NCI-H2227 (cell line): ENCODE measurements at regions not wholly inside any gene's neighbourhood (a gene's known extent, or its start where the extent isn't known, plus 50 kb on each side); places are given as distances from the start of the nearest gene placed in this dataset.
"Not testable (repeated sequence)": the region's sequence is repeated elsewhere in the genome, so short reads cannot be mapped to it uniquely, and the experiment has no call there.

Experiments
- DNase-seq: peaks from one replicate; lab custom pipeline; 2025; ENCODE audit not compliant: unreplicated experiment; lab: John Stamatoyannopoulos, UW

GRCh38 chr1:223019256-223019655, 123.8 kb downstream of the TLR5 start:
- DNase-seq, result no peak

- DNase-seq, result no peak
Measured at GRCh38 chr1:223020770-223021169, 122.3 kb downstream of the TLR5 start.

GRCh38 chr1:223022641-223023473, 120.2 kb downstream of the TLR5 start:
- peak; percentile 45 for DNase-seq

GRCh38 chr1:223023863-223024262, 119.2 kb downstream of the TLR5 start:
- no peak for DNase-seq

- DNase-seq, result not testable (repeated sequence)
Measured at GRCh38 chr1:223024486-223024885, 118.6 kb downstream of the TLR5 start.

GRCh38 chr1:223025190-223025734, 117.8 kb downstream of the TLR5 start:
- DNase-seq, result not testable (repeated sequence)

- not testable (repeated sequence) for DNase-seq
Measured at GRCh38 chr1:223026639-223027038, 116.4 kb downstream of the TLR5 start.

GRCh38 chr1:223029985-223030769, 112.9 kb downstream of the TLR5 start:
- no peak for DNase-seq

GRCh38 chr1:223030871-223031400, 112.1 kb downstream of the TLR5 start:
- no peak for DNase-seq

GRCh38 chr1:223031733-223032601, 111.1 kb downstream of the TLR5 start:
- DNase-seq, result no peak

GRCh38 chr1:223033658-223034057, 109.4 kb downstream of the TLR5 start:
- no peak for DNase-seq

GRCh38 chr1:223034270-223034798, 108.7 kb downstream of the TLR5 start:
- no peak for DNase-seq

GRCh38 chr1:223035724-223036478, 107.1 kb downstream of the TLR5 start:
- no peak for DNase-seq

- DNase-seq, result peak; percentile 79
Measured at GRCh38 chr1:223036479-223036845, 106.6 kb downstream of the TLR5 start.

GRCh38 chr1:223037845-223038244, 105.2 kb downstream of the TLR5 start:
- DNase-seq, result no peak

- DNase-seq, result no peak
Measured at GRCh38 chr1:223038288-223039006, 104.6 kb downstream of the TLR5 start.

GRCh38 chr1:223039990-223040389, 103.1 kb downstream of the TLR5 start:
- no peak for DNase-seq

- no peak for DNase-seq
Measured at GRCh38 chr1:223041481-223041880, 101.6 kb downstream of the TLR5 start.
